GM12875 (cell line): ENCODE measurements at regions not wholly inside any gene's neighbourhood (a gene's known extent, or its start where the extent isn't known, plus 50 kb on each side); places are given as distances from the start of the nearest gene placed in this dataset.

Experiments used
- H3K4me3 ChIP-seq: one replicate; pipeline ENCODE4 v1.5.1; 2011; ENCODE audit warnings: low read depth, low read length, control low read depth
- TF ChIP-seq, protein P1 (sequence below): IDR thresholded peaks from 2 replicates; pipeline ENCODE4 v1.5.1; 2011; ENCODE audit warnings: low read depth, mild to moderate bottlenecking, control low read depth, inconsistent platforms, low read length, moderate library complexity, borderline replicate concordance; ENCODE audit not compliant: insufficient read depth

DNA sequence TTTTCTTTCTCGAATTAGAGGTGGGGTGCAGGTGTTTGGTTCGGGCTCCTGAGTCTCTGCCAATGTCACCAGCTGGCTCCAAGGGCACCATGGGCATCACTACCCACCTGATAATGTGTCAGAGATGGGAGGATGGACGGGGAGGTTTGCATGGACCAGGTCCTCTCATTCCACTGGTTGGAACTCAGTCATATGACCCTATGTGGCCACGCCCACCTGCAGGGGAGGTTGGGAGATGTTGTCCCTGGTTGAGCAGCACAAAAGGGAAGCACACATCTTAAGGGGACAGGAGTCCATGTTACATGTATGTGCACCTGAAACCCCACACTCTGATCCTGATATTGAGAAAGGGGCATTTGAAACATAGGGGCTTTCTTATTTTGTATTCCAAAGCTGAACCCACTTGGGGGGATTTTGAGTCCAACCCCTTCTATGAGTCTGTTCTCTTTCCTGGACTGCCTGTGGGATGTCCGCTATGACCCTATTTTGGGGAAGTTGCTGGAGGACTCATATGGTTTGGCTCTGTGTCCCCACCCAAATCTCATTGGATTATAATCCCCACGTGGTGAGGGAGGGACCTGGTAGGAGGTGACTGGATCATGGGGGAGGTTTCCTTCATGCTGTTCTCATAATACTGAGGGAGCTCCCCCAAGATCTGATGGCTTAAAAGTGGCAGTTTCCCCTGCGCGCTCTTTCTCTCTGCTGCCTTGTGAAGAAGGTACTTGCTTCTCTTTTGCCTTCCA is 66.9 kb upstream of the BAIAP2L1 start:
- H3K4me3 ChIP-seq: no peak overlapping the region
- TF ChIP-seq, protein P1, sequence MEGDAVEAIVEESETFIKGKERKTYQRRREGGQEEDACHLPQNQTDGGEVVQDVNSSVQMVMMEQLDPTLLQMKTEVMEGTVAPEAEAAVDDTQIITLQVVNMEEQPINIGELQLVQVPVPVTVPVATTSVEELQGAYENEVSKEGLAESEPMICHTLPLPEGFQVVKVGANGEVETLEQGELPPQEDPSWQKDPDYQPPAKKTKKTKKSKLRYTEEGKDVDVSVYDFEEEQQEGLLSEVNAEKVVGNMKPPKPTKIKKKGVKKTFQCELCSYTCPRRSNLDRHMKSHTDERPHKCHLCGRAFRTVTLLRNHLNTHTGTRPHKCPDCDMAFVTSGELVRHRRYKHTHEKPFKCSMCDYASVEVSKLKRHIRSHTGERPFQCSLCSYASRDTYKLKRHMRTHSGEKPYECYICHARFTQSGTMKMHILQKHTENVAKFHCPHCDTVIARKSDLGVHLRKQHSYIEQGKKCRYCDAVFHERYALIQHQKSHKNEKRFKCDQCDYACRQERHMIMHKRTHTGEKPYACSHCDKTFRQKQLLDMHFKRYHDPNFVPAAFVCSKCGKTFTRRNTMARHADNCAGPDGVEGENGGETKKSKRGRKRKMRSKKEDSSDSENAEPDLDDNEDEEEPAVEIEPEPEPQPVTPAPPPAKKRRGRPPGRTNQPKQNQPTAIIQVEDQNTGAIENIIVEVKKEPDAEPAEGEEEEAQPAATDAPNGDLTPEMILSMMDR: no peak

GRCh38 chr7:98465022-98465421 is 64.1 kb upstream of the BAIAP2L1 start:
- no peak overlapping the region for H3K4me3 ChIP-seq
- TF ChIP-seq, protein P1: no peak

- TF ChIP-seq, protein P1: no peak
- no peak overlapping the region for H3K4me3 ChIP-seq
These were observed 63.7 kb upstream of the BAIAP2L1 start for GRCh38 chr7:98464558-98464940.

- TF ChIP-seq, protein P1: no peak
- H3K4me3 ChIP-seq: no peak overlapping the region
These were observed 63.1 kb upstream of the BAIAP2L1 start for GRCh38 chr7:98463837-98464557.

DNA sequence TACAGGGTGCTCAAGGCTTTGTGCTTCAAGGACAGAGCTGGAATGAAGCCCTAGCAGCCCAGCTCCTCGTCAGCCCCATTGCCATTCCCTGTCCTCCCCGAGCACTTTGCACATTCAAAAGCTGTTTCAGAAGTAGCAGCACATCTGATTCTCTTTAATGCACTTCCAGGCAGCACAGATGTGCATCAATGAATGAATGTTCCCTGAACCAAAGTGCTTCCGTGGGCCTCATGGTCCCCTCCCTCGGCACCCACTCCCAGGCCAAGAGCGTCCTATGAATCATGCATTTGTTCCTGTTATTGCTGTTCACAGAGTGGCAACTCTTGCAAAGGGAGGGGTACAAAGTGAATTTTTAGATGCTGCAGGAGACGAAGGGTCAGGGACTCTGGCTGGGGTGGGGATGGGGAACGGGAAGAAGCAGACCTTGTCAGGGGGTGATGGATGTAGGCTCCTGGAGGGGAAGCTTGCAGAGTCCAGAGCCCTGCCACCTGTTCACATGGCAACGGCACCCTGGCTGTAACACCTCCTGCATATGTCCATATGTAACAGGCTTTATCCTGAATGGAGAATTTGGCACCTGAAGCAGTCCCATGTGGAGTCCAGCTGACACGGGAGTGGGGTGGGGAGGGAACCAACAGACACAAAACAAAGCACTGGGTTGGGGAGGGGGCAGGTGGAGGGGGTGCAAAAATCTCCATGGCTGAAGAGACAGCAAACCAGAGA is 62.2 kb upstream of the BAIAP2L1 start:
- H3K4me3 ChIP-seq: no peak overlapping the region
- TF ChIP-seq, protein P1: no peak

GRCh38 chr7:98460902-98461301 is 60.0 kb upstream of the BAIAP2L1 start:
- TF ChIP-seq, protein P1: no peak
- no peak overlapping the region for H3K4me3 ChIP-seq
